Stimulated activated CD4-positive, alpha-beta T cell treated with anti-CD3 and anti-CD28 coated beads, TNF-alpha, amount 100 ng/mL, for 4 hours (primary cell): ENCODE measurements at regions not wholly inside any gene's neighbourhood (a gene's known extent, or its start where the extent isn't known, plus 50 kb on each side); places are given as distances from the start of the nearest gene placed in this dataset.
"Not testable (repeated sequence)": the region's sequence is repeated elsewhere in the genome, so short reads cannot be mapped to it uniquely, and the experiment has no call there.

ENCODE experiments used
- DNase-seq, 3 experiments: peaks; one replicate each; pipeline ENCODE4 v3.0.0-alpha.2; 2020; ENCODE audit warnings: low read depth in 3 of 3

DNA sequence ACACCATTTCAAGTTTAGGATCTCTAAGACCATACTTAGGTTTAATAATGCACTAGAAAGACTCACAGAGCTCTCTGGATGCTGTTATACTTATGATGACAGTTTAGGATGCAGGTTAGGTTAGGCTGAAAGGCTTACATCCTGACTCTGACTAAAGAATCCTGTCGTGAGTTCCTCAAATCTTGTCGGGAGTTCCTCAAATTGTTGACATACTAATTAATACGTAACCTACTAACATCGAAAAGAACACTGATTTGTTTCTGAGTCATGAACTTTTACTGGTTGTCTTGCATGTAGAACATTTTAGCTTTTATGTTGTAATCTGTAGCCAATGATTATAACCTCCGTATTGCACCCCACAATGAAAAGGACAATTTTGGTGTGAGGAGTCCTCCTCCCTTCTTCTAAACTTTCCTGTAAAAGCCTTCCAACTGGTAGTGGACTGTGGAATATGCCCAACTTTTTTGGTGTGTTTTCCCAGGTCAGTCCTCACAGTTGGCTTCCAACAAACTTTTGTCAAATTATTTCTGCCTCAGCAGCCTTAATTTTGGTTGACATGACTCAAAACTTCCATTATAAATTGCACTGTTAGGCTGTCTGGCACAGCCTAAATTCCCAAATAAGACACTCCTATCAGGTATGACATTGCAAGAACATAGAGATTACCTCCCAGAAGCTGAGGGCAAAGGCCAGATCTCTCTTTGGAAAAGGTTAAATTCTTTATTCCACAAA is 107.9 kb upstream of the PALMD start:
- no peak for DNase-seq

DNA sequence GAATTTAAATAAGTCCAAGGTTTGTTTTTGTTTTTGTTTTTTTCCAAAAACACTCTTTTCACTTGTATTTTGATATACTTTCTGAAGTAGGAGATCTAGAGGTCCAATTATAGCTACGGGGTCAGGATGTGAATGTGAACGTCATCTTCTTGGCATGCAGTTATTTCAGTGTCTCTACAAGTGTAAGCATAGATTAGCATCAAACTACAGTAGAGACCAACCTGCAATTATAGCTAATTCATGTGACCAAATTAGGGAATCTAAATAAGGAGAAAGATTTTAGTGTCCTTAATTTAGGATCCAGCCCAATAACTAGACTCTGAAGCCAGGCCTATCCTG is 107.3 kb upstream of the PALMD start:
- DNase-seq: no peak

DNA sequence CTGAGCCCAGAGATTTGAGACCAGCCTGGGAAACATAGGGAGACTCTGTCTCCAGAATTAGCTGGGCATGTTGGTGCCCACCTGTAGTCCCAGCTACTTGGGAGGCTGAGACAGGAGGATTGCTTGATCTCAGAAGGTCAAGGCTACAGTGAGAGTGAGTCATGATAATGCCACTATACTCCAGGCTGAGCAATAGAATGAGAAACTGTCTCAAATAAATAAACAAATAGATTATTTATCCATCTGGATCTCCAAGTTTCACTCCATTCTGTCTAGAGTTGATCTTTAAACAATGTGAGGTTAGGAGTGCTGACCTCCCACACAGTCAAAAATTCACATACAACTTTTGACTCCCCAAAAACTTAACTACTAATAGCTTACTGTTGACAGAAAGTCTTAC is 106.8 kb upstream of the PALMD start:
- no peak for DNase-seq

DNA sequence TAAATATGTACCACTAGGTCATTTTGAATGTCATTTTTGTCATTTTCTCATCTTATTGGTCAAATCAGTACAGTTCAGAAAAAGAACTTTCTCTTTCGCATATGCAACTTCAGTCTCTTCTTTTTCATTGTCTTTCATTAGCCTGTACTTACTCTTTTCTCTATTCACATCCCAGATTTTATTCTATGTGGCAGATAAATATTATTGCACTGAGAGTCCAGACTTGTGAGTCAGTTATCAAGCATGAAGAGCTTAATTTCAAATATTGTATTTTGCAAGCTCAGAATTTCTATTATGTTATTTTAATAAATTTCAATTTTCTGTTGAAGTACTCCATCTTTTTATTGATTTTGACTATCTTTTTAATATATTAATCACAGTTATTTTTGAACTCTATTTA is 105.2 kb upstream of the PALMD start:
- DNase-seq: no peak

DNA sequence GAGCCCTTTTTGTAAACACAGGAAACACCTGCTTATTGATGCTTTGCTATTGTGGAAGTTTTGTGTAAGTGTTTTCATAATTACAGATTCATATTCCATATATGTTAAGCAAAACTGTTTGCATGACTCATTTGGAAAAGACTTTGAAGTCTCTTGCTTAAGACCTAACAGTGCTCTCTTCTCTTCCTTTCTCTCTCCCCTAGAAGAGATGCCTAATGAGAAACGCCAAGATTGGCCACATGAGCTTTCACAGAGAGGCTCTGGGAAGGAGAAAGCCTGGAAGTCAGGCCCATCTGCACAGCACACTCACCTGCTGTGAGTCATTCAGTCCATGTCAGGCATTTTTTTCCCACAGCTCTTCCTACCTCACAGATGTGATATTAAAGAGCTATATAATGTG is 101.6 kb upstream of the PALMD start:
- no peak for DNase-seq

DNA sequence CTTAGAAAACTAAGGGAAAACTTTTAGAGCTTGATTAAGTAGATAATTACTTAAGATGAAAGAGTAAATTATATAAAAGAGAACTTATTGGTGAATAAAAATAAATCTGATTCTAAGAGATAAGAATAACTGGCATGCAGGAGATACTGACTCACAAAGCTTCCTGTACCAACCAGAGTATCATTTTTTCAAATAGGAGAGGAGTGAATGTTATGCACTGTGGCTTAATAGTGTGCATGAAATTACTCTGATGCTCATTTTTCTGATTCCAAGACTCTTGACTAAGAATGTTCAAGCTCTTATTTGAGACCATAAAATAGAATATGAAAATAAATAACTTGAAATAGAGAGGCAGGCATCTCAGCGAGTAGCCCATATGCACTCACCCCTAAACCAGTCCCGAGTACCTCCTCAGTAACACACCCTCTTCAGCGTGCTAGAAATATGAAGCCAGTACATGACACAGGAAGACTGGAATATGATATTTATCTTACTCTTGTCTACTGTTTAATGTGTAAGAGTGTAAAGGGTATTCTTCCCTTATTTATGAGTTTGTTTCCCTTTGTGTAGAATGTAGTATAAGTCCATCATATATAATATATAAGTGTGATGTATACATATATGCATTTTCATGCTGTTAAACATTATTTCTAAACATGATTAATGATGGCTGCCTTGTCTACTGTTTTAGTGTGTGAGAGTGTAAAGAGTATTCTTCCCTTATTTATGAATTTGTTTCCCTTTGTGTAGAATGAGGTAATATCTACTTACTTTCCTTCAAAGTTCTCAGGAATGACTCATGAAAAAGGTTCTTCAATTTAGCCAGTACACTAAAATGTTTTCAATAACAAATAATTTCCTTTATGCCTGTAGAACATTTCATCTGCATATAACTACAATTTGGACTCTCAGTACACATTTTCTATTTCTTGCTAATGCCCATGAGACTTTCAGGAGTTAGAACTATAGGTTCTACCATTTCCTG is 99.2 kb upstream of the PALMD start:
- DNase-seq: no peak

DNA sequence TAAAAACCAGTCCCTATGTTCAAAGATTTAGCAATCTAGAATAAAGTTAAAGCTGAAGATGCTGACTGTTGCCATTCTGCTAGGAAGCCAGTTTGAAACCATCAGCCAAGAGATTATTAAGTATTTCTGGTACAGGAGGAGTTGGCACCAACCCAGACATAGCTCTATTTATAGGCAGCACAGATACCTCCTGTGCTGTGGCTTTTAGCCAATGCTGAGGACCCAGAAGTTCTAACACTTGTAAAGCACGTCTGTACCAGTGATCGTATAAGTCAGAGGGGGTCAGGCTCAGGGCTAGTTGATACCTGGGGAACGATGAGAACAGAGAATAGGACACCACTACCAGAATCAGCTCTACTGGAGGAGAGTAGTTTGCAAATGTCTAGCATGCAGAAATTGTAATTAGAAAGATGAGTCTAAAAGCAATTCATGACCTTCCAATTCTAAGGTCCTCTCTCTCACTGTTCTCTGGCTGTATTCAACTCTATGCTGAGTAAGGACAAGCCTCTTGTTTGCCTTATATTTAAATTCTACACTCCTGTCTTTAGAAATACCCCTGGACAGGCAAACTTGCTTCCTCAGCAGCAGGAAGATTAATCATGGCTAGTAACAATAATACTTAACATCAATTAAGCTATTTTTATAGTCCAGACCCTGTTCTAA is 96.8 kb upstream of the PALMD start:
- no peak for DNase-seq

DNA sequence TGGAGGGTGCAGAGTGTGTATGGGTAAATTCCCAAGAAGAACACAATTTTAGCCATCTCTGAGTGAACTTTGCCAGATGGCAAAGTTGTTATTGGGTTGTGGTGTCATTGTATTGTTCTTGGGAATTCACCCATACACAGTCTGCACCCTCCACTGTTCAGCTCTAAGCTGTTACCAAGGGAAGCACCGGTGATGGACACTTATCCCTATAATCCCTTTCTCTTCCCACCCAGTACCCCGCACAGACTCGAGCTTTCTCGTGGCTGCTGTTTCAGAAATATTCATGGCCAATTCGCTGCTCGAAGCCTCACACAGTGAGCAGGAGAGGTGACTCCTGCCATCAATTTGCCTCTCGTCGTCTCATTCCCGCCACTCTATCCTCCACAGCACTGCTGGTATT is 95.7 kb upstream of the PALMD start:
- no peak for DNase-seq

DNA sequence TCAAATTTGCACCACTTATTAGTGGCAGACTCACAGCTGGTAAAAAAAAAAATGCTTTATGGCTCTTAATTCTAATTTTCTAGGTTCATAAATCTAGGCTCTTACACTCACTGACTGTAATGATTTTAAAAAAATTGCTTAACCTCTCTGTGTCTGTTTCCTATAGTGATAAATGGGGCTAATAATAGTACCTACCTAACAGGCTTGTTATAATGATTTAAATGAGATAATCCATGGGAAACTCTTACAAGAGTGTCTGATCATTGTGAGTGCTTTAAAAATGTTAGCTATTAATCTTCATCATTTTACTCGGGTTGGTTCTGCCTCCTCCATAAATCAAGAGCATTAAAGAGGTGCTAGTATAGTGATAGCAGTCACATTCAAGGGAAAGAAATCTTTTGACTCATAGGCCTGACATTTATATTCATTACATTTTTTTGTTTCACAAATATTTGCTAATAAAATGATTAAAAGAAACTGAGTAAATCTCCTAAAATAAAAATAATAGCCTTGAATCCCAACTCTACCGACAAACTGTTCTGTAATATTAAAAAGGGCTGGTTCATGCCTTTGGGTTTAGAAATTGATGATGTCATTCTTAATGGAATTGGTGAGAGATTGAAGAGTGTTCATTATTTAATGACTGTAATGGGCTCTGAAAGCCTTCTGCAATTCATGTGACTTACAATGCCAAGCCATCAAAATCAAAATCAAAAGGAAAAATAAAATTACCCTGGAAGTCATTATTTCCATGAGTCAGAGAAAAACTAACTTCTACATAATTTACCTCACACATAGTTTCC is 93.9 kb upstream of the PALMD start:
- DNase-seq: no peak

DNA sequence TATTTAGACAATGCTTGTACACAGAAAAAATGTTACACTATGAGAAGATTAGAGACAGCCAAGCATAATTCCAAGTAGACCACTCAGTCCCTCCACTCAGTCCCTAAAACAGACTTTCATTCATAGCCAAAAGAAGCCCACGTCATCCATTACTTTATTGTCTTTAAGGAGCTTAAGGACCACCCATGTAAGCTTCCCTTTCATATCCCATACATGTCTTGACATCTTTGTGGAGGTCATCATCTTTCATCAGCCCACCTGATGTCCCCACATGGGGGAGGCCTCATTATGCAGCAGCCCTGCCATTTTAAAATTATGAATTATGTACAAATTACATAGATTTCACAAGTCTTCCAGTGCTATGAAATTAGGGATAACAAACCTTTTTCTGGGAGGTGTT is 92.6 kb upstream of the PALMD start:
- no peak for DNase-seq

DNA sequence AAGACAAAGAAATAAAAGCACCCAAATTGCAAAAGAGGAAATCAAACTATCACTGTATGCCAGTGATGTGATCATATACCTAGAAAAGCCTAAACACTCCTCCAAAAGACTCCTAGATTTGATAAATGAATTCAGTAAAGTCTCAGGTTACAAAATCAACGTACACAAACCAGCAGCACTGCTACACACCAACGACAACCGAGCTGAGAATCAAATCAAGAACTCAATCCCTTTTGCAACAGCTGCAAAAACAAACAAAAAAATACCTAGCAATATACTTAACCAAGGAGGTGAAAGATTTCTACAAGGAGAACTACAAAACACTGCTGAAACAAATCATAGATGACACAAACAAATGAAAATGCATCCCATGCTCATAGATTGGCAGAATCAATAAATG is 92.1 kb upstream of the PALMD start:
- DNase-seq: not testable (repeated sequence)

DNA sequence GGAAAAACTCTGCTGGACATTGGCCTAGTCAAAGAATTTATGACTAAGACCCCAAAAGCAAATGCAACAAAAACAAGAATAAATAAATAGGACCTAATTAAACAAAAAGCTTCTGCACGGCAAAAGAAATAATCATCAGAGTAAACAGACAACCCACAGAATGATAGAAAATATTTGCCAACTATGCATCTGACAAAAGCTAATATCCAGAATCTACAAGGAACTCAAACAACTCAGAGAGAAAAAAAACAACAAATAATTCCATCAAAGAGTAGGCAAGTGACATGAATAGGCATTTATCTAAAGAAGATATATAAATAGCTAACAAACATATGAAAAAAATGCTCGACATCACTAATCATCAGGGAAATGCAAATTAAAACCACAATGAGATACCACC is 91.2 kb upstream of the PALMD start:
- DNase-seq: no peak

DNA sequence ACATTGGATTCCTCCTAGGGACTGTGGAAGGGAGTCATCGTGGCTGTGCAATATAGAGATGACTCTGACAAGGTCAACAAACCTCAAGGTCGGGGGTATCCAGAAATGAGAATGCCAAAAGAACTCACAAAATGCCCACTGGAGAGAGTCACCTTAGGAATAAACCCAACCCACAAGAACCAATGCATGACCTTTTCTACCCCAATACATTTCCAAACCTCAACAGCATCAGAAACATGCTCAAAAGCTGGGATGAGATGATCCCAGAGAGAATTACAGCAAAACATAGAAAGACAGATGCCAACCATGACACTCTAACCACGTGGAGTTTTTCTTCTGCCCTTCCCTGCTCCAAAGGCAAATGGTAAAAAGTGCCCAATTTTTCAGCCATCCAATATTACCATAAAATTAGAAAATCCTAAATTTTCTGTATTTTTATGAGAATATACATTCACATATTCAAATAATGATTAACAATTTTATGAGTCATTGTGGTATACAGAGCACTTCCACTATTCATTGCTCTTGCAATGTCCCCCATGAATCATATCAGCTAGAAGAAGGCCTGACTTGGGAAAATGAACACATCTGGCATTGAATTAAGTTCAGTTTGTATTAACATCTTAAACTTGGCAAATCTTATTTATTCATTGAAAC is 88.2 kb upstream of the PALMD start:
- no peak for DNase-seq

DNA sequence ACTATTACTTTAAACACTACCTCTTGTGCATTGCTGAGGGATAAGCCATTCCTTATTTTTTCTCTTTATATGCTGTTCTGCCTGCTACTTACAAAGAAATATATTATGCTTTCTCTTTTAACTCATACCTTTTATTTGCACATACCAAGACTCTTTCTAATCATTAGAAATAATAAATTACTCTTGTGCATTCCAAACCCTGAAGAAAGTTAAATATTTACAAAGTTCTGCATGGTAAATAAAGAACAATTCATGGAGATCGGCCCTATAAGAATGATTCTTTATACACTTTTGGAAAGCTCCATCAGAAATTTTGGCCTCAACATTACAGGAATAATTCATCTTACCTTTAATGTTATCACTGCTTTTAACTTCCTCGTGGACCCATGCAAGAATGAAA is 86.7 kb upstream of the PALMD start:
- no peak for DNase-seq

DNA sequence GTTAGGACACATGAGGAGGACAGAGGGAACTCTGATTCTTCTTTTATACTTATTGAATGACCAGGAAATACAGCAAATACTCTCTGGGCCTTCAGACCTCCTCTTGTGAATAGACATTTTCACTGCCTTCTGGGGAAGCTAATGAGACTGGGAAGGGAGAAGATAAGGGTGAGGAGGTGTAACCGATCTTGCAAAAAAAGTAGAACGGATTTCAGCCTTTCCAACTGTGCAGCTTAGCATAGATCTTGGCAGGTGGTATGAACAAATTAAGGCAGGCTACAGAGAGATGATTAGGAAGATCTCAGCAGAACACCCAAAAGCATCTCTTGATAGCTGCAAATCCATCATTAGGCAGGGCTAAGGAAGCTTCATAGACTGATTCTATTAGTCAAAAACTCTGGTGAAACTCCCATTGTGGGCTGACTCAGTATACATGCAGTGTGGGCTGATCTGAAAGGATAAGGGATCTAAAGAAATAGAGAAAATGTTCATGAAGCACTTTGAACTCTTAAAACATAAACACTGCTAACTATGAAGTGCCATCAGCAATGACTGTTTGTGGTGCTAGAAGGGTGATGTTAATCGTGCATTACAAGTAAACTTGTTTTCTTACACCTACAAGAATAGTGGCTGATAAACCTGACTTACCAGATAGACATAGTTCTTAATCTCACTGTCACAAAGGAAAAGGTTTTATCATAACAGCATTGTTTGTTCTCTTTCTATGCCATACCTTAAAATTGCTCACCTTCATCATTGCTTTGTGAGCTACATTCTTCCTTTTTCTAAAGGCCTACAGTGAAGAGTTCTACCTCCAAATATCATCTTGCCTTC is 85.5 kb upstream of the PALMD start:
- DNase-seq: no peak

DNA sequence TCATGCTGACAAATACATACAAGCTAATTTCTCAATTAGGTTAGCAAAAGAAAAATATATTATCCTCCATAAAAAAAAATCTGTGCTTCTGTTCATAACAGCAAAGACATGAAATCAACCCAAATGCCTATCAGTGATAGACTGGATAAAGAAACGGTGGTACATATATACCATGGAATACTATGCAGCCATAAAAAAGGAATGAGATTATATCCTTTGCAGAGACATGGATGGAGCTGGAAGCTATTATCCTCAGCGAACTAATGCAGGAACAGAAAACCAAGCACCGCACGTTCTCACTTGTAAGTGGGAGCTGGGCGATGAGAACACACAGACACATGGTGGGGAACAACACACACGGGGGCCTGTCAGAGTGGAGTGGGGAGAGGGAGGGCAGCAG is 84.0 kb upstream of the PALMD start:
- no peak for DNase-seq

DNA sequence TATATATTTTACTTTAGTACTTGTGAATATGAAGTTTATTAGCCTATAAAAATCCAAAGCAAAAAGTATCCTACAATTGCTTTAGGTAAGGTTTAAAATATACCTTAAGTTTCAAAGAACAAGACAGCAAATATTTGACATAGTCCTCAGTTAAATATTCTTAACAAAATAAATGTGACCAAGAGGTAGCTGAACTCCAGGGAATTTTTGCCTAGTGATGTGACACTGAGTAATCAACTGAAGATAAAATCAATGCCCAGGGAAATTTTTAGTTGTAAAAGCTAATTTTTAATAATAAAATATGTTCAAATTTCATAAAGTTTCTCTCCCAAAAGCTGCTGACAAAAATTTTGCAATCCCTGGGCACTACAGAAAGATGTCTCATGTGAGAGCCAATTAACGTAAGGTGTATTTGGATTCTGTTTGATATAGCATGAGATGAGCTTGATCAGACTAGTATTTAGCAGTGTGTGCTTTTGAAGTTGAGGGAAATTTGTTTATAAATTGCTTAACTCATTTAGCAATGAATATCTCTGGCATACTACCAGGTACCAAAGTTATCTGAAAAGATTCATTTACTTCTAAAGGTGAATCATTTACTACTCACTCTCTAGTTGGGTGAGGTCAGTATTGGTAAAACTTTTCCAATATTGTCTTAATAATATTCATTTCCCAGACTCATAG is 80.2 kb upstream of the PALMD start:
- no peak for DNase-seq

DNA sequence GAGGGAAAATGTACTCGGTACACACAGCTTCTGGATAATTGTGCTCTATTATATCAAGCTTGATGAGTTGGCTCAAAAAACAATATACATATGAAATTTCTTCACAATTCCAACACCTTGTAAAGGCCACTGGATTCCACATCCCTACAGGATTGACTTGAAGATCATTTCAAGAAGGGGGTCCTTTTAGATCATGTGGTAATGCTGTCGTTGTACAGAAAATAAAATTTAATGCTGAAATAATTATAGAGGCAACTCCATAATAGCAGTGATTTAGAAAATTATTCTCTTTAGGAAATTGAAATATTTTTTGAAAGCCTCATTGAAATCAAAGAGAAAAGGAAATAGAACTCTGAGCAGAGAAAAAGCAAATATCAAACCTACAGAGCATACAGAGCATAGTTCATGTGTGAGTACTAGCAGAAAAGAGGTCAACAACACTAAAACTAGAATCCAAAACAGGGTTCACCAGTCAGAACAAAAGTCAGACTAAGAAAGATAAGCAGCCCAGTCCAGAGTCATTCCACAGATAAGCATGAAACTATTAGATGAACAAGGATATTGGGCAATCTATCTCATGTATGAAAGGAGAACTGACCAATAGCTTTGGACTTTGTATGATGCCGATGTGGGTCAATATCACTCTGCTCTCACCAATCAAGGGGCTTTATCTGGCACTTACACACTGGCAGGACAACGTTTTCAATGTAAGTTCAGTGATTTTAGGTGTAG is 79.5 kb upstream of the PALMD start:
- no peak for DNase-seq

DNA sequence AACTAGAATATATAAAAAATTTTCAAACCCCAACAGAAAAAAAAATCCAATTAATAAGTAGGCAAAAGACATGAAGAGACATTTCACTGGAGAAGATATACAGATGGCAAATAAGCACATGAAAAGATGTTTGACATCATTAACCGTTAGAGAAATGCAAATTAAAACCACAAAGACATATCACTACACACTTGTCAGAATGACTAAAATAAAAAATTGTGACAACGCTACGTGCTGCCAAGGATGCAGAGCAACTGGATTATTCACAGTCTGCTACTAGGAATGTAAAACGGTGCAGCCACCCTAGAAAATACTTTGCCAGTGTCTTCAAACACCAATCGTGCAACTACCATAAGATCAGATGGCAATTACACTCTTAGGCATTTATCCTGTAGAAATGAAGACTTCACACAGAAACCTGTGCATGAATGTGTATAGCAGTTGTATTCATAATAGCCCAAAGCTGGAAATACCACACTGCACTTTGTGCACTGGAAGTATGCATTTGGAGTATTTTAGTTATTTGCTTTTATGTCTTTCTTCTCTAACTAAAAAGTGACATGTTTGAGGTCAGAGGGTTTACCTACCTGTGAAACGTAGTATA is 75.3 kb upstream of the PALMD start:
- DNase-seq: no peak
